Stimulated activated naive CD4-positive, alpha-beta T cell treated with Interleukin-2 at 50 U/mL for 16 hours (primary cell): ENCODE measurements at regions not wholly inside any gene's neighbourhood (a gene's known extent, or its start where the extent isn't known, plus 50 kb on each side); places are given as distances from the start of the nearest gene placed in this dataset.

Experiments
- DNase-seq: peaks from one replicate; lab custom pipeline; 2025; lab: John Stamatoyannopoulos, UW

- DNase-seq: no peak
Measured at GRCh38 chr1:172887162-172887561, 163.6 kb downstream of the TNFSF18 start.

- no peak for DNase-seq
Measured at GRCh38 chr1:172893146-172893841, 157.4 kb downstream of the TNFSF18 start.

GRCh38 chr1:172894349-172895049 lies 156.2 kb downstream of the TNFSF18 start:
- DNase-seq: no peak

- no peak for DNase-seq
Measured at GRCh38 chr1:172895050-172895460, 155.7 kb downstream of the TNFSF18 start.

- no peak for DNase-seq
Measured at GRCh38 chr1:172895761-172896160, 155.0 kb downstream of the TNFSF18 start.

GRCh38 chr1:172897738-172898137 lies 153.0 kb downstream of the TNFSF18 start:
- no peak for DNase-seq

GRCh38 chr1:172898866-172899265 lies 151.9 kb downstream of the TNFSF18 start:
- DNase-seq: no peak

GRCh38 chr1:172900376-172900997 lies 150.3 kb downstream of the TNFSF18 start:
- no peak for DNase-seq

- DNase-seq: no peak
Measured at GRCh38 chr1:172902200-172902599, 148.5 kb downstream of the TNFSF18 start.

- no peak for DNase-seq
Measured at GRCh38 chr1:172902861-172903381, 147.8 kb downstream of the TNFSF18 start.

- DNase-seq: no peak
Measured at GRCh38 chr1:172903581-172904220, 147.0 kb downstream of the TNFSF18 start.

- no peak for DNase-seq
Measured at GRCh38 chr1:172905452-172905851, 145.3 kb downstream of the TNFSF18 start.

GRCh38 chr1:172906778-172907592 lies 143.8 kb downstream of the TNFSF18 start:
- no peak for DNase-seq

- DNase-seq: no peak
Measured at GRCh38 chr1:172907834-172908326, 142.9 kb downstream of the TNFSF18 start.

- no peak for DNase-seq
Measured at GRCh38 chr1:172909606-172910326, 141.0 kb downstream of the TNFSF18 start.

GRCh38 chr1:172912765-172913260 lies 137.9 kb downstream of the TNFSF18 start:
- DNase-seq: no peak

GRCh38 chr1:172914501-172915144 lies 136.1 kb downstream of the TNFSF18 start:
- no peak for DNase-seq

GRCh38 chr1:172915271-172915670 lies 135.5 kb downstream of the TNFSF18 start:
- DNase-seq: no peak

- DNase-seq: no peak
Measured at GRCh38 chr1:172916116-172916515, 134.6 kb downstream of the TNFSF18 start.

- no peak for DNase-seq
Measured at GRCh38 chr1:172917972-172918371, 132.8 kb downstream of the TNFSF18 start.
